IPS-NIHi7 (cell line): ENCODE measurements at regions not wholly inside any gene's neighbourhood (a gene's known extent, or its start where the extent isn't known, plus 50 kb on each side); places are given as distances from the start of the nearest gene placed in this dataset.

ENCODE experiments used
- DNase-seq: peaks from one replicate; pipeline ENCODE4 v3.0.0; 2012; ENCODE audit warnings: mixed read lengths; ENCODE audit errors: extremely low spot score

DNA sequence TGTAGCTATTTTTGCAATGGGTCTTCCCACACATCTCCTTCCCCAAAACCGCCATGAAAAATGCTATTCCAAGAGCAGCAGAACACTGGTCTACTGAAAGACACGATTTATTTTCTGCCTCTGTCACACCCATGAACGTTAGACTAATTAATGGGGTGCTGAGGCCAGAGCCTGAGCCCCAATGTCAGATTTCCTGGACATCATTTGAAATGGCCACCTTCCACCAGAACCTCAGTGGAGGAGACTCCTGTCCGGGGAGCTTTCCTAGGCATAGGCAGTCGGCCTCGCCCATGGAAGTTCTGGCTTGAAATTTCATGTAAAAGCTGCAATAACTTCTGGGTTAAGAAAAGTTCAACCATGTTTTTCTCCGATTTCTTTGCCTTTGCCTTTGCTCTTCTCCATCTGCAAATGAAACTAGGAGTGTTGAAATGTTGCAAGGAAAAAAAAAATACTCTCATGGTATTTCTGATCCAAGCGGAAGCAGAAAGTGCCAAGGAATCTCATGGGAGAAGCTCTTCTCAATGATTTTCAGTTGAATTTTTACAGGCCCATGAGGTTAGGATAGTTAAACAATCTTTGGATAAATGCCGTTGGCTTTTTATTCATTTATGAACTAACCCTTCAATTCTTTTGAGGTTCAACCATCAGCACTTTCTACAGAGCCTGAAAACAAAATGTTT, 570.8 kb upstream of the MGMT start:
- no peak for DNase-seq

DNA sequence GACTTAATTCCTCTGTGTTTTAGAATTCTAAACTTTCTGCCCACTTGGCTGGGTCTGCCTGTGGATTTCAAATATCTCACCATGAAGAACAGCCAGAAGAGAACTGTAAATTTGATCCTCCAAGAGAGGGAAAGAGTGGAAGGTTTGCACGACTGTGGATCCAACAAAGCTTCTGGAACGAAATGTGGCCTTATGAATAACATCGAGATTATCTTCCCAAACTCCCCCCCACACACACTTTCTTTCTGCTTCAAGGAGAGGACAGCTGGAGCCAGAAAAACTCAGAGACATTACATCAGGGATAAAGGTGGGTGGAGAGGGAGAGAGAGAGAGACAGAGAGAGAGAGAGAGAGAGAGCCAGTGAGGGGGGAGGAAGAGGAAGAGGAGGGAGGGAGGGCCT, 570.1 kb upstream of the MGMT start:
- DNase-seq: no peak

- no peak for DNase-seq
These were observed 569.5 kb upstream of the MGMT start for GRCh38 chr10:128897401-128898129.

GRCh38 chr10:128898133-128898915, 568.7 kb upstream of the MGMT start:
- DNase-seq: no peak

- no peak for DNase-seq
These were observed 568.2 kb upstream of the MGMT start for GRCh38 chr10:128898916-128899195.

DNA sequence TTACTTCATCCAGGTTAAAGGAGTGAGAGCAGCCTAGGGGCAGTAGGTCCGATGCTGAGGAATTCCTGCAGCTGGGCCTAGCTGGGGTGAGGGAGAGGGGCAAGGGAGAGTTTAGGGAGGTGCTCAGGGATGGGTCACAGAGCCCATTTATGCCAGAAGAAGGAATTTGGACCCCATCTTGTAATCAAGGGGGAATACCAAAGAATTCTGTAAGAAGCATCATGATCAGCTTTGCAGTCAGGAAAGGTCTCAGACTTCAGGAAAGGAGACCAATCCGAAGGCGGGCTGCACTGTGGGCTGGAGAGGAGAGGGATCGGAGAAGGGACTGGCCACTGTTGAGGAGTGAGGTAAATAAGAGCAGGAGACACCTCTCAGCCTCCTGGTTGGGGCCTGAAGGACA, 566.6 kb upstream of the MGMT start:
- DNase-seq: no peak

- DNase-seq: no peak
These were observed 565.8 kb upstream of the MGMT start for GRCh38 chr10:128901236-128901635.

DNA sequence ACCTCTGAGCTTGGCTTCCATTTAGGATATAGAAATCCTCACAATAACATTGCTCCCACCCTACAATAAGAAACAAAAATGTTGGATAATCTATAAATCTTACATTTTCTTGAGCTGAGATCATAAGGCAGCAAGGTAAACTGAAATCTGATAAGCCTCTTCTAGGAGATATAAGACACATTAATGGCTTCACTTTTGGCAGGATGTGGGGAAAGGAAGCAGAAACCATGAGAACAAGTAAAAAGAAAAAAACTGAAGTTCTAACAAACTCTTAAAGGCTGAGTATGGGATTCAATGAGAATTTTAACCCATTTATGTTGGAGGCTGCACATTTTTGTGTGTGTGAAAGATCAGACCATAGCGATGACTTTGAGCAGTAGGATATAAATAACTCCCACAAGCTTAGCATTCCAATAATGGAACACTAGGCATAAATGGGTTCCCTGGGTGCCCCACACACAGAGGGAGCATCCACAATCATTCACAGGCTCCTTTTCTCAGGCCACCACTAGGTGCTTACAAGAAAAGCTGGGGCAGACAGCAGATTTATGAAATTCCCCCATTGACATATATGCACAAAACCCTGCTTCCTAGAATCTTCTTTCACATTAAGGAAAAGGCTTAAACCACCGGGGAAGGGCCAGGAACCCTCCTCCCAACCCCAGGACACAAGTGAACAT, 564.9 kb upstream of the MGMT start:
- no peak for DNase-seq

DNA sequence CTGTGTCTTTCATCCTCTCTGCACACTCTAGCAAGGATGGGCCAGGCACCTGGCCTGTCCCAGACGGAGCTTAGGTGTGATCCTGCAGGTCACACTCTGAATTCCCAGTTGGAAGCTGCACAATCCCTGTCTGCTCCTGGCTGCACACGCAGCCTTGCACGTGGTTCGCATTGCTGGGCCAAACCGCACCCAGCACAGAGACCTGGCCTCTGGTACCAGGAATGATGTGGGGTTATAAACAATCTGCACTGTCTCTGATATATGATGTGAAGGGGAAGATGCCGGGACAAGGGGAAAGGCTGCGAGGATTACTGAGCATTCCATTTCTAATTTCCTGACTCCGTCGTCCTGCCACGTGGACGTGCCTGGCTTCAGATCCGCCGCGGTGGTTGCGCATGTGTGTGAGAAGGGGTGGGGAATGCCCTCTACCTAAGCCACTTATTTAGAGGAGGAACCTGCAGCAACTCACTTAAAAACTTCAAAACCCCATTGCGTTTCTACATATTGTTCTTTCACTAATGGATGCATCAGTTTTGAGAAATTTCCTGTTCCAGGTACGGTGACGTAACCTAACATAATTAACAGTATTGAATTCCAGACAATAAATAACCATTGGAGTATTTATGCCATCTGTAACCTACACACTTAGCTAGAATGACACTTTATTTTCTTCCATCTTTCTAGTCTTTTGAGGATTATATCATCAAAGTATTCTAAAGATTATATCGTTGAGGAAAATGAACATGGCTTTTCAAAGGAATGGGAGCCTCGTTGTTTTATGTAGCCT, 559.7 kb upstream of the MGMT start:
- no peak for DNase-seq

DNA sequence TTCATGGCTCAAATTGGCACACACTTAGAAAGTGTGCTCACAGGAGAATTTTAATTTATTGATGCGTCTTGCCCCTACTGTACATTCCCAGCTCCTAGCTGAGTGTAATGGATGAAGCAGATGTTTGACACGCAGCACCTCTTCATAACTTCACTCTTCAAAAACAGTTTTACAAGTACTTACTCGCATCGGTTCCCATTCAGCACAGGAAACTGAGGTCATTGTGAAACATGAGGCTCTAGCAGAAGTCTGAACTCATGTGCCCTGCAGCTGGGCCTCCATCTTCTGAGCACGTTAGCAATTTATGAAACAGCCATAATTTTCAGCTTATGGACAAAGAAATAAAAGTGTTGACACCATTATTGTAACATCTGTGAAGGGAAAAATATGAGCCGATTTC, 558.9 kb upstream of the MGMT start:
- DNase-seq: no peak

DNA sequence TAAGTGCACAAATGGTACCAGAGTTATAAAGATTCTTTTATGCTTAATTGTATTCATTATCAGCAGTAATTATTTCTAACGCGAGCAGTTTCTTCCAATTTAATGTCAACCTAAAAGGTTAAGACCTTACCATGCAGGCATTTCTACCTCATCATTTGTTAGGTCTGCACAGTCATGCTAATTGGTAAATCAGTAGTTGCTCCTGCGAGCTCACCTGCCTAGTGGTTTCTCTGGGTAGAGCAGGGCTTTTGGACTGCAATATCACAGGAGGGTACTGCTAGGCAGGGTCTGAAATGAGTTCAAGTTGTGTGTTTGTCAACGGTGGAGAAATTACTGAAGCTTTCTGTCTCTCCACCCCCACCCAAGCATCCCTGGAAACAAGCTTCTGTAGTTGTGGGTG, 558.5 kb upstream of the MGMT start:
- no peak for DNase-seq

DNA sequence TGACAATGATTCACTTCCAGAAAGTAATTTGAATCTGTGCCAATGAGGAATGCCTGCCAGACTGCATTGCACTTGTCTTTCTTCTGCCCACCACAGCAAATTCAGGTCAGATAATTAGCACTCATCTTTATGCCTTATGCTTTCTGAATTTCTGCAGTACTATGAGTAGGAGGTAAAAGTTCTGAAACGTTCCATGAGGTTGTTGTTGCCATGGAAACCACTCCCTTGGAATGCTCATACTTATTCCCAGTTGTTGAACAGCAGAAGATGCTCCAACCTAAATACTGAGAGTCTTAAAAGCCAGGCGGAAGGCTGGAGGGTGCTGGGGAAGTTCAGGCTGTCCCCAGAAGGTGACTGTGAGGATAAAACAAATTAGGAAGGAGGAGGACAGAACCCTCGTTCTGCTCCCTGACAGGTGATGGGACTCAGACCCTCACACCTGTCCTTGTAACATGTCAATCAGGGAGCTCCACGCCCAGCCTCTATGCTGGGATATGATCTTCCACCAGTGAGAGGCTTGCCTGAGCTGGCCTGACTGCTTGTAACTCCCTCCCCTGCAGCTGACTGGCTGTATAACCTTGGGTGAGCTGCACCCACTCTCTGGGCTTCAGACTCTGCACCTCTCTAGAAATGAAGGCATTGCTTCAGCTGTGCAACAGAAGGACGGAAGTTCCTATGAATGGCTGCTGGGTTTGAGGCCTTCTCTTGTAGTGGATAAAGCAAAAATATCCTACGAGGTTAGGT, 554.3 kb upstream of the MGMT start:
- no peak for DNase-seq

GRCh38 chr10:128914681-128915080, 552.4 kb upstream of the MGMT start:
- no peak for DNase-seq

GRCh38 chr10:128915630-128916029, 551.4 kb upstream of the MGMT start:
- DNase-seq: no peak

GRCh38 chr10:128916383-128916782, 550.7 kb upstream of the MGMT start:
- DNase-seq: no peak

DNA sequence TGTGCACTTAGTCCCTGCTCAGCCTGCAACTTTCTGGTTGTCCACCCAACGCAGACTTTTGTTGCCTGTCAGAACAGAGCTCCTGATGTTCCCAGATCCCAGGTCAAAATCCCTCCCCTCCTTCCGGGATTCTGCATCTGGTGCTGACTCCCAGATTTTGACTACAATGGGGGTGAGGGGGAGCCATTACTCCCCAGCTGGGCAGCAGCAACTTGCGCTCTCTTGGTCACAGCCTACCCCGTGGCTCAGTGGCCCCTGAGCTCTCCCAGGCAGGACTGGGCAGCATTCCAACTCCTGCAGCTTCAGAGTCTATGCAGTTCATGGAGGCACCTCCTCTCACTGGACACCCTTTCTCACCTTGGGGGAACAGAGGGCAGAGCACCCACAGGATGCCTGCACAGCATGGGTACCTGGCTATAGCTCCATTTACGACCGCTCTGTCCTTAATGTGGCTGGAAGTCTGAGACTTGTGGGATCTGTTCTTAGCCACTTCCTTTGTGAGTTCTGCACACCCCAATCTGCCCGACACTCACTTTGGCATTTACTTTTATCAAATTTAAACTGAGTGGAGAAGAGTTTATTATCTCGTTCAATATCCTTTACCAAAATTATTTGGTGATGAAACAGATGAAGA, 545.5 kb upstream of the MGMT start:
- no peak for DNase-seq

GRCh38 chr10:128922172-128922571, 544.9 kb upstream of the MGMT start:
- no peak for DNase-seq

DNA sequence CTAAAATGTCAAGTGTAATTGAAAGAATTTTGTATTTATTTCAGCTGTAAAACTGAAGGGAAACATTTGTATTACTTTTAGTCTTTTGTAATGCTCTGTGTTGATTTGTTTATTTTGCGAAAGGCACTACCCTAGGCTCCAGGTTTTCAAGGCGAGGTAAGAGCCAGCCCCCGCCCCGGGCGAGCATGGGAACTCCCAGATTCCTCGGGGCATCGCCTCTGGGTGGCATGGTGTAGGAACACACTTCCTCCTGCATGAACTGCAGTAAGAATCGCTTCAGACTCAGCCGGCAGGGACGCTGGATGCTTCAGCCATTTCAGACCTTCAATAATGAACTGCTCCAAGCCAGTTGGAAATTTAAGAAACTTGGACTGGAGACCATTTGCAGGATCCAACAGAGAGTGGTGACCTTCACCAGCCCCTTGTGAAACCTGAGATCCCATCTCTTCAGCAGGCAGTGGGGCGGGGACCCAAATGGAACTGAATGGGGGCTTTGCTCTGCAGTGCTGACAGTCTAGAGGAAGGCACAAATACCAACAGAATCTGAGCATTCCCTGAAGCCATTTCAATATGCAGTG, 544.3 kb upstream of the MGMT start:
- no peak for DNase-seq

- no peak for DNase-seq
These were observed 542.1 kb upstream of the MGMT start for GRCh38 chr10:128924918-128925317.

DNA sequence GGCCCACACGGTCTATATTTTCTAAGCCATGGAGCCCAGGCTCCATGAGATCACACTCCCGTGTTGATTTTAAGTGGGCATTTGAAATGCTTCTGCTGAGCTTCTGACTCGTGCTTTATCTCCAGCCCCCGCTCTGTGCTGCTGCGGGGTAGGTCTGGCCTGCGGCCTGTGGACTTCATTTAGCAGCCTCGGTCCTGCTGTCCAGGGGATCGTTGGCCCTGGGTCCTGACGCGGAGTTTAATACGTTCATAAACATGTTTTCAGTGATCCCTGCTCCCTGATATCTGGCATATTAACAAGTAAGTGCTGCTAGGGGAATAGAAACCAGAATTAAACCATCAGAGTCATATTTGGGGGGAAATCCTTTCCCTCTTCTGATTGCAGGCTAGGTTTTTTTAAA, 540.3 kb upstream of the MGMT start:
- no peak for DNase-seq
